PC-9 (cell line): ENCODE measurements at regions not wholly inside any gene's neighbourhood (a gene's known extent, or its start where the extent isn't known, plus 50 kb on each side); places are given as distances from the start of the nearest gene placed in this dataset.

Source experiments
- BruUV-seq: library from RNA; stranded (reverse); fragments of 400-500 nt; replicated peaks from 2 replicates; lab custom pipeline; 2021; lab: Mats Ljungman, UMichigan
- CTCF ChIA-PET: fragments of 300-600 bp; sonication (Branson Sonifier 250); formaldehyde crosslinking; loops from one replicate; lab custom pipeline; 2022; ENCODE audit warnings: antibody characterized with exemption; lab: Charles Lee
- POLR2A ChIA-PET: fragments of 300-600 bp; sonication (Branson Sonifier 250); formaldehyde crosslinking; loops from one replicate; lab custom pipeline; 2022; ENCODE audit warnings: antibody characterized with exemption; ENCODE audit not compliant: unreplicated experiment; lab: Charles Lee
- DNase-seq, 2 experiments: peaks; one replicate each; pipeline versions ENCODE4 v3.0.0 to v3.0.0-alpha.2; 2015 to 2022; ENCODE audit warnings: mixed read lengths in 1 of 2
- H2AFZ ChIP-seq: fragments of 200-600 bp; sonication (generic); 2 replicates; pipeline ENCODE4 v1.8.1; 2017; ENCODE audit warnings: antibody characterized with exemption
- H3F3A ChIP-seq: fragments of 200-600 bp; sonication (generic); 2 replicates; pipeline ENCODE4 v1.8.1; 2017; ENCODE audit warnings: antibody characterized with exemption, mild to moderate bottlenecking, low read depth; ENCODE audit not compliant: insufficient read depth
- H3K27ac ChIP-seq: fragments of 200-600 bp; sonication (generic); 2 replicates; pipeline ENCODE4 v1.6.1; 2016; ENCODE audit warnings: mixed run types
- H3K27me3 ChIP-seq: fragments of 200-600 bp; sonication (generic); 2 replicates; pipeline ENCODE4 v1.6.1; 2016; ENCODE audit warnings: low read depth, mixed run types; ENCODE audit not compliant: insufficient read depth
- H3K36me3 ChIP-seq: fragments of 200-600 bp; sonication (generic); 2 replicates; pipeline ENCODE4 v1.6.1; 2016; ENCODE audit warnings: low read depth, mixed run types
- H3K4me1 ChIP-seq: fragments of 200-600 bp; sonication (generic); replicated peaks from 2 replicates; pipeline ENCODE4 v1.6.1; 2016; ENCODE audit warnings: mixed run types; ENCODE audit not compliant: insufficient read depth
- H3K4me2 ChIP-seq: fragments of 200-600 bp; sonication (generic); 2 replicates; pipeline ENCODE4 v1.6.1; 2017; ENCODE audit warnings: mixed run types
- H3K4me3 ChIP-seq: fragments of 200-600 bp; sonication (generic); 2 replicates; pipeline ENCODE4 v1.6.1; 2016; ENCODE audit warnings: mixed run types
- H3K79me2 ChIP-seq: fragments of 200-600 bp; sonication (generic); 2 replicates; pipeline ENCODE4 v1.6.1; 2017; ENCODE audit warnings: low read depth, mixed run types
- H3K9me2 ChIP-seq: fragments of 200-600 bp; sonication (generic); 2 replicates; pipeline ENCODE4 v1.8.1; 2017; ENCODE audit warnings: mild to moderate bottlenecking; ENCODE audit not compliant: insufficient read depth
- H3K9me3 ChIP-seq: fragments of 200-600 bp; sonication (generic); 2 replicates; pipeline ENCODE4 v1.8.1; 2016; ENCODE audit warnings: low read depth; ENCODE audit not compliant: insufficient read depth
- H4K20me1 ChIP-seq: fragments of 200-600 bp; sonication (generic); 2 replicates; pipeline ENCODE4 v1.8.1; 2017; ENCODE audit not compliant: insufficient read depth
- CTCF ChIP-seq: fragments of 200-600 bp; sonication (generic); conservative IDR thresholded peaks from 2 replicates; pipeline ENCODE4 v1.6.1; 2017; ENCODE audit warnings: mixed run types, antibody characterized with exemption, mild to moderate bottlenecking, moderate library complexity
- EZH2 ChIP-seq: fragments of 200-600 bp; sonication (generic); IDR thresholded peaks from 2 replicates; pipeline ENCODE4 v1.8.0; 2017; ENCODE audit warnings: antibody characterized with exemption, low read depth
- intact Hi-C: fragments of 100-400 bp; cut with micrococcal nuclease; formaldehyde crosslinking; loops from one replicate; pipeline ENCODE4 v1.10.0; 2022; ENCODE audit not compliant: unreplicated experiment

- Histone ChIP-seq H3F3A (no peaks in the 10 kb centered on the region), H3K9me2 (no peaks in the 10 kb centered on the region), H4K20me1 (no peaks in the 10 kb centered on the region), H3K9me3 (no peaks in the 10 kb centered on the region), H3K27ac (no peak overlapping the region), H3K36me3 (no peaks in the 10 kb centered on the region), H3K4me1 (no peaks in the 10 kb centered on the region), H2AFZ (no peak overlapping the region), H3K27me3 (no peaks in the 10 kb centered on the region), H3K4me2 (no peak overlapping the region), H3K79me2 (no peaks in the 10 kb centered on the region), H3K4me3 (no peak overlapping the region)
- POLR2A ChIA-PET = interaction anchor here (0.7 kb wide), 1 partner anchor 509 kb away, joined by 4 read pairs; no protein-coding TSS in a partner anchor
- intact Hi-C loops = no loop called here
- BruUV-seq = no TSS peak
- CTCF ChIA-PET = no interaction called here
- TF ChIP-seq CTCF (no peak), EZH2 (no peak)
- no peak for DNase-seq
Observed at GRCh38 chr2:8076448-8077342, 605.2 kb upstream of the ID2 start.

- no TSS peak for BruUV-seq
- Histone ChIP-seq H3K9me3 (no peaks in the 10 kb centered on the region), H3K27me3 (no peaks in the 10 kb centered on the region; the same call in 1 of the 2 replicates), H3K27ac (no peak overlapping the region), H3K79me2 (no peaks in the 10 kb centered on the region), H3K4me2 (no peak overlapping the region), H3K4me3 (no peak overlapping the region), H3F3A (no peaks in the 10 kb centered on the region), H2AFZ (no peak overlapping the region), H3K9me2 (no peaks in the 10 kb centered on the region), H4K20me1 (no peaks in the 10 kb centered on the region), H3K4me1 (no peaks in the 10 kb centered on the region), H3K36me3 (no peaks in the 10 kb centered on the region)
- CTCF ChIA-PET = no interaction called here
- TF ChIP-seq EZH2 (no peak), CTCF (no peak)
- POLR2A ChIA-PET = no interaction called here
- intact Hi-C loops = no loop called here
- DNase-seq = no peak
Observed at GRCh38 chr2:8078705-8079104, 603.2 kb upstream of the ID2 start.

- intact Hi-C loops = no loop called here
- no peaks in the 10 kb centered on the region for H3F3A ChIP-seq
- ChIA-PET POLR2A (no interaction called here), CTCF (no interaction called here)
- H3K9me3 ChIP-seq = no peaks in the 10 kb centered on the region
- H3K79me2 ChIP-seq = no peaks in the 10 kb centered on the region
- H2AFZ ChIP-seq = no peak overlapping the region
- H3K4me3 ChIP-seq = no peak overlapping the region
- H3K27ac ChIP-seq = no peak overlapping the region
- H3K4me2 ChIP-seq = no peak overlapping the region
- no peaks in the 10 kb centered on the region for H3K4me1 ChIP-seq
- no peaks in the 10 kb centered on the region for H3K9me2 ChIP-seq
- TF ChIP-seq CTCF = no peak
- TF ChIP-seq EZH2 = no peak
- no peaks in the 10 kb centered on the region for H3K36me3 ChIP-seq
- BruUV-seq = no TSS peak
- DNase-seq = no peak
- H4K20me1 ChIP-seq = no peaks in the 10 kb centered on the region
- H3K27me3 ChIP-seq = no peaks in the 10 kb centered on the region; the same call in 1 of the 2 replicates
Observed at GRCh38 chr2:8080063-8080462, 601.8 kb upstream of the ID2 start.
